H9 (cell line): ENCODE measurements at regions not wholly inside any gene's neighbourhood (a gene's known extent, or its start where the extent isn't known, plus 50 kb on each side); places are given as distances from the start of the nearest gene placed in this dataset.

Source experiments
- DNase-seq: peaks from one replicate; pipeline ENCODE4 v3.0.0-alpha.2; 2017
- H2AFZ ChIP-seq: one replicate; pipeline ENCODE4 v1.6.1; 2013; ENCODE audit warnings: mild to moderate bottlenecking, low read length, control low read depth, moderate library complexity
- H2AK5ac ChIP-seq: 2 replicates; pipeline ENCODE4 v1.6.1; 2013; ENCODE audit warnings: low read length, control low read depth, mixed read lengths; ENCODE audit not compliant: insufficient read length
- H2BK120ac ChIP-seq: one replicate; pipeline ENCODE4 v1.6.1; 2013; ENCODE audit warnings: low read depth, mild to moderate bottlenecking, low read length, control low read depth, inconsistent platforms; ENCODE audit not compliant: poor library complexity, severe bottlenecking
- H2BK12ac ChIP-seq: 2 replicates; pipeline ENCODE4 v1.6.1; 2013; ENCODE audit warnings: low read length, control low read depth, mixed read lengths, low read depth; ENCODE audit not compliant: insufficient read length
- H2BK15ac ChIP-seq: 2 replicates; pipeline ENCODE4 v1.6.1; 2013; ENCODE audit warnings: low read depth, low read length, control low read depth
- H2BK20ac ChIP-seq: one replicate; pipeline ENCODE4 v1.6.1; 2013; ENCODE audit warnings: low read depth, mild to moderate bottlenecking, low read length, control low read depth, inconsistent platforms; ENCODE audit not compliant: poor library complexity, severe bottlenecking
- H2BK5ac ChIP-seq: 2 replicates; pipeline ENCODE4 v1.6.1; 2013; ENCODE audit warnings: low read length, control low read depth, mixed read lengths; ENCODE audit not compliant: insufficient read length
- H3K14ac ChIP-seq: 2 replicates; pipeline ENCODE4 v1.6.1; 2013; ENCODE audit warnings: low read length, control low read depth; ENCODE audit not compliant: insufficient read depth
- H3K18ac ChIP-seq: 2 replicates; pipeline ENCODE4 v1.6.1; 2013; ENCODE audit warnings: low read depth, mild to moderate bottlenecking, mixed read lengths, low read length, control low read depth; ENCODE audit not compliant: insufficient read length
- H3K23ac ChIP-seq: 2 replicates; pipeline ENCODE4 v1.6.1; 2013; ENCODE audit warnings: low read length, control low read depth, mixed read lengths, low read depth; ENCODE audit not compliant: insufficient read length
- H3K23me2 ChIP-seq: 2 replicates; pipeline ENCODE4 v1.6.1; 2013; ENCODE audit warnings: low read depth, mild to moderate bottlenecking, mixed read lengths, low read length, control low read depth; ENCODE audit not compliant: insufficient read length, poor library complexity, severe bottlenecking
- H3K27ac ChIP-seq: 2 replicates; pipeline ENCODE4 v1.5.1; 2013; ENCODE audit warnings: low read length, control low read depth, mixed read lengths, low read depth; ENCODE audit not compliant: insufficient read length
- H3K27me3 ChIP-seq: 2 replicates; pipeline ENCODE4 v1.6.1; 2013; ENCODE audit warnings: low read length, control low read depth, inconsistent platforms; ENCODE audit not compliant: insufficient read depth
- H3K4ac ChIP-seq: 2 replicates; pipeline ENCODE4 v1.6.1; 2013; ENCODE audit warnings: low read depth, mild to moderate bottlenecking, control low read depth, inconsistent platforms, low read length, moderate library complexity
- H3K4me1 ChIP-seq: 2 replicates; pipeline ENCODE4 v1.6.1; 2013; ENCODE audit warnings: low read length, control low read depth, inconsistent platforms; ENCODE audit not compliant: insufficient read depth
- H3K4me2 ChIP-seq: 2 replicates; pipeline ENCODE4 v1.6.1; 2013; ENCODE audit warnings: low read length, control low read depth, mixed read lengths; ENCODE audit not compliant: insufficient read length, insufficient read depth
- H3K56ac ChIP-seq: 2 replicates; pipeline ENCODE4 v1.6.1; 2013; ENCODE audit warnings: low read depth, mild to moderate bottlenecking, mixed read lengths, low read length, control low read depth; ENCODE audit not compliant: insufficient read length
- H3K79me1 ChIP-seq: 2 replicates; pipeline ENCODE4 v1.6.1; 2013; ENCODE audit warnings: low read depth, mild to moderate bottlenecking, moderate library complexity, low read length, control low read depth, inconsistent platforms; ENCODE audit not compliant: insufficient read depth, poor library complexity, severe bottlenecking
- H3K79me2 ChIP-seq: 2 replicates; pipeline ENCODE4 v1.6.1; 2013; ENCODE audit warnings: low read length, control low read depth, inconsistent platforms; ENCODE audit not compliant: insufficient read depth
- H3K9ac ChIP-seq: 2 replicates; pipeline ENCODE4 v1.6.1; 2013; ENCODE audit warnings: low read length, control low read depth, mixed read lengths; ENCODE audit not compliant: insufficient read length; ENCODE audit errors: extremely low read depth
- H3K9me3 ChIP-seq: one replicate; pipeline ENCODE4 v1.6.1; 2013; ENCODE audit warnings: low read depth, low read length, inconsistent platforms; ENCODE audit not compliant: control insufficient read depth
- H3T11ph ChIP-seq: one replicate; pipeline ENCODE4 v1.6.1; 2013; ENCODE audit warnings: mild to moderate bottlenecking, low read length, control low read depth, inconsistent platforms
- H4K20me1 ChIP-seq: one replicate; pipeline ENCODE4 v1.6.1; 2013; ENCODE audit not compliant: control insufficient read depth, insufficient read length, insufficient read depth
- H4K5ac ChIP-seq: 2 replicates; pipeline ENCODE4 v1.6.1; 2013; ENCODE audit warnings: low read depth, mild to moderate bottlenecking, mixed read lengths, low read length, control low read depth; ENCODE audit not compliant: insufficient read length
- H4K8ac ChIP-seq: replicated peaks from 2 replicates; pipeline ENCODE4 v1.6.1; 2013; ENCODE audit warnings: low read length, control low read depth, mixed read lengths, low read depth; ENCODE audit not compliant: insufficient read length
- H4K91ac ChIP-seq: 2 replicates; pipeline ENCODE4 v1.6.1; 2013; ENCODE audit warnings: low read depth, mild to moderate bottlenecking, moderate library complexity, mixed read lengths, low read length, control low read depth; ENCODE audit not compliant: insufficient read length
- H3K27ac Mint-ChIP-seq, 3 experiments: 2 replicates in 2 of 3; 3 replicates in 1 of 3; pipeline ENCODE4 v1.8.0; 2020 to 2021; ENCODE audit warnings: mixed read lengths in 3 of 3, mild to moderate bottlenecking in 1 of 3, moderate library complexity in 1 of 3
- H3K27me3 Mint-ChIP-seq: 2 replicates; pipeline ENCODE4 v1.8.0; 2021; ENCODE audit warnings: low read depth, mild to moderate bottlenecking, moderate library complexity, mixed read lengths
- H3K36me3 Mint-ChIP-seq, 3 experiments: 2 replicates in 2 of 3; 3 replicates in 1 of 3; pipeline ENCODE4 v1.8.0; 2020 to 2021; ENCODE audit warnings: low read depth in 3 of 3, mixed read lengths in 3 of 3; ENCODE audit not compliant: insufficient read depth in 1 of 3
- H3K4me1 Mint-ChIP-seq, 2 experiments: 2 replicates each; pipeline ENCODE4 v1.8.0; 2020; ENCODE audit warnings: mixed read lengths in 2 of 2
- H3K4me3 Mint-ChIP-seq, 2 experiments: 2 replicates in 1 of 2; 3 replicates in 1 of 2; pipeline ENCODE4 v1.8.0; 2020 to 2021; ENCODE audit warnings: mild to moderate bottlenecking in 2 of 2, mixed read lengths in 2 of 2, moderate library complexity in 1 of 2
- H3K9me3 Mint-ChIP-seq, 2 experiments: 2 replicates in 1 of 2; 3 replicates in 1 of 2; pipeline ENCODE4 v1.8.0; 2020; ENCODE audit warnings: mild to moderate bottlenecking in 2 of 2, mixed read lengths in 2 of 2, moderate library complexity in 1 of 2
- CTCF ChIP-seq: fragments of 200-600 bp; sonication (generic); conservative IDR thresholded peaks from 3 replicates; pipeline ENCODE4 v1.8.0; 2021; ENCODE audit warnings: antibody characterized with exemption, mild to moderate bottlenecking
- WGBS: extraction: QIAGEN DNeasy Blood & Tissue Kit; methylation state at CpG from one replicate; pipeline ENCODE4 v1.1.7; 2013; ENCODE audit warnings: missing lambda C conversion rate, low lambda C conversion rate, mixed read lengths; ENCODE audit not compliant: insufficient read length; ENCODE audit errors: extremely low coverage; 5-methylcytosine and 5-hydroxymethylcytosine counted together

GRCh38 chr4:169899295-169899694, 126.9 kb downstream of the MFAP3L start:
- Mint-ChIP-seq H3K27ac (no peak overlapping the region), H3K27me3 (no peaks in the 10 kb centered on the region), H3K9me3 (peaks cover 0 to 5% of the 10 kb centered on the region in 2 experiments; a peak in 3 of 5 replicates), H3K4me1 (peaks cover 3 to 10% of the 10 kb centered on the region in 2 experiments; a peak in 3 of 4 replicates), H3K36me3 (no peaks in the 10 kb centered on the region; a peak in 1 of 7 replicates), H3K4me3 (no peak overlapping the region)
- H3T11ph ChIP-seq: no peak overlapping the region
- H2BK12ac ChIP-seq: no peak overlapping the region
- no peak overlapping the region for H3K23ac ChIP-seq
- no peak overlapping the region for H3K4me2 ChIP-seq
- H3K18ac ChIP-seq: no peak overlapping the region
- H3K4ac ChIP-seq: no peak overlapping the region
- H3K79me1 ChIP-seq: no peaks in the 10 kb centered on the region
- no peaks in the 10 kb centered on the region for H4K20me1 ChIP-seq
- no peaks in the 10 kb centered on the region for H3K27me3 ChIP-seq
- no peak overlapping the region for H4K91ac ChIP-seq
- no peak overlapping the region for H2BK15ac ChIP-seq
- no peak overlapping the region for H2BK120ac ChIP-seq
- no peak overlapping the region for H3K56ac ChIP-seq
- no peak overlapping the region for H3K9ac ChIP-seq
- no peak overlapping the region for H2AK5ac ChIP-seq
- TF ChIP-seq CTCF: no peak
- H3K23me2 ChIP-seq: no peaks in the 10 kb centered on the region
- DNase-seq: no peak
- no peak overlapping the region for H2BK5ac ChIP-seq
- H2AFZ ChIP-seq: no peak overlapping the region
- no peaks in the 10 kb centered on the region; the same call in 1 of the 2 replicates for H3K4me1 ChIP-seq
- no peak overlapping the region for H3K27ac ChIP-seq
- no peaks in the 10 kb centered on the region for H3K79me2 ChIP-seq
- H4K5ac ChIP-seq: no peak overlapping the region
- H4K8ac ChIP-seq: no peak overlapping the region
- no peaks in the 10 kb centered on the region for H3K9me3 ChIP-seq
- H3K14ac ChIP-seq: no peak overlapping the region
- no peak overlapping the region for H2BK20ac ChIP-seq
- WGBS: no CpG with 5 or more reads among the region's 2 CpGs
